HAP-1 (cell line): ENCODE measurements at regions not wholly inside any gene's neighbourhood (a gene's known extent, or its start where the extent isn't known, plus 50 kb on each side); places are given as distances from the start of the nearest gene placed in this dataset.
"Not testable (repeated sequence)": the region's sequence is repeated elsewhere in the genome, so short reads cannot be mapped to it uniquely, and the experiment has no call there.

Experiments used
- DNase-seq, 2 experiments: peaks; one replicate each; pipeline ENCODE4 v3.0.0-alpha.2; 2016 to 2020; ENCODE audit warnings: low spot score in 2 of 2
- H3K27me3 ChIP-seq: fragments of 250-450 bp; sonication (Bioruptor Pico); 2 replicates; pipeline ENCODE4 v1.5.1; 2020; ENCODE audit warnings: low read depth, mild to moderate bottlenecking, moderate library complexity
- H3K36me3 ChIP-seq: fragments of 250-450 bp; sonication (Bioruptor Pico); replicated peaks from 2 replicates; pipeline ENCODE4 v1.5.1; 2020; ENCODE audit warnings: mild to moderate bottlenecking
- H3K4me1 ChIP-seq: fragments of 250-450 bp; sonication (Bioruptor Pico); 2 replicates; pipeline ENCODE4 v1.5.1; 2020; ENCODE audit warnings: mild to moderate bottlenecking
- H3K4me3 ChIP-seq: fragments of 250-450 bp; sonication (Bioruptor Pico); 2 replicates; pipeline ENCODE4 v1.5.1; 2020; ENCODE audit warnings: mild to moderate bottlenecking, moderate library complexity
- H3K9me3 ChIP-seq: fragments of 250-450 bp; sonication (Bioruptor Pico); 2 replicates; pipeline ENCODE4 v1.5.1; 2020; ENCODE audit warnings: mild to moderate bottlenecking, moderate library complexity
- in situ Hi-C: fragments of 300-500 bp; cut with MboI; formaldehyde crosslinking; loops from 3 replicates; pipeline ENCODE4 v1.14.3; 2020; ENCODE audit warnings: low sequenced_read_pairs, inconsistent platforms, mixed read lengths

DNA sequence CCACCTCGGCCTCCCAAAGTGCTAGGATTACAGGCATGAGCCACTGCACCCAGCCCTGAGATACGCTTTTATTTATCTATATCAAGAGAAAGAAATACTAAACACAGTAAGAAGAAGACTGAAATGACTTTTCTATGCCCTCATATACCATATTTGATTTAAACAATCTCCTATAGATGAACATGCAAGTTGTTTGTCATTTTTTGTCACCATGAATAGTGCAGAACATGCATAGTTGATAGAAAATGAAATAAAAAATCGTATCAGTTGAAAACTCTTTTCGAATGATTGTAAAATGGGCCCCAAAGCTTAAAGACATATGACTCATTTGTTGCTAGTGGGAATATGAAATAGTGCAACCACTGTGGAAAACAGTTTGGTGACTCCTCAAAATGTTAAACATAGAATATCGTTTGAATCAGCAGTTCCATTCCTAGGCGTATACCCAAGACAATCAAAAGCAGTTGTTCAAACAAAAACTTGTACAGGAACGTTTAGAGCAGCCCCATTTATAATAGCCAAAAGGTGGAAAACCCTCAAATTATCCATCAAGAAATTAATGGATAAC is 61.4 kb upstream of the ANKH start:
- in situ Hi-C loops, result no loop called here
- Histone ChIP-seq H3K36me3 (no peaks in the 10 kb centered on the region), H3K27me3 (no peaks in the 10 kb centered on the region; the same call in 1 of the 2 replicates), H3K9me3 (no peaks in the 10 kb centered on the region), H3K4me1 (no peaks in the 10 kb centered on the region), H3K4me3 (no peak overlapping the region)
- no peak for DNase-seq

DNA sequence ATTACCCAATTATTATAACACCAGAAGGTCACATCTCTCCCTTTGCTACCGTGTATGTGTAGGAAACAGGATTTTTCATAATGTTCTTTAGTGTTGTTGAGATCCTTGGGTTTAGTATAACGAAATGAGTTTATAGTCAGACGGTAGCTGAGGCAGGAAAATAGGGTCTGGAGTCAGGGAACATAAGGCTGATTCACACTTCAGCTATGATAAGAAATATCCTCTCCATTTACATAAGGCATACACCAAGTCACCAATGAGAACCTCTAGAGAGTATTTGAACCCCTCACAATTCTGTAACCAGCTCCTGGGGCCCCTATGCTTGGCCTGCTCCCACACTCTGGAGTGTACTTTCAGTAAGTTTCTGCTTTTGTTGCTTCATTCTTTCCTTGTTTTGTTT is 58.9 kb upstream of the ANKH start:
- Histone ChIP-seq H3K36me3 (no peaks in the 10 kb centered on the region), H3K4me1 (no peaks in the 10 kb centered on the region), H3K4me3 (no peak overlapping the region), H3K27me3 (no peaks in the 10 kb centered on the region; the same call in 1 of the 2 replicates), H3K9me3 (no peaks in the 10 kb centered on the region)
- DNase-seq, result no peak
- in situ Hi-C loops, result no loop called here

DNA sequence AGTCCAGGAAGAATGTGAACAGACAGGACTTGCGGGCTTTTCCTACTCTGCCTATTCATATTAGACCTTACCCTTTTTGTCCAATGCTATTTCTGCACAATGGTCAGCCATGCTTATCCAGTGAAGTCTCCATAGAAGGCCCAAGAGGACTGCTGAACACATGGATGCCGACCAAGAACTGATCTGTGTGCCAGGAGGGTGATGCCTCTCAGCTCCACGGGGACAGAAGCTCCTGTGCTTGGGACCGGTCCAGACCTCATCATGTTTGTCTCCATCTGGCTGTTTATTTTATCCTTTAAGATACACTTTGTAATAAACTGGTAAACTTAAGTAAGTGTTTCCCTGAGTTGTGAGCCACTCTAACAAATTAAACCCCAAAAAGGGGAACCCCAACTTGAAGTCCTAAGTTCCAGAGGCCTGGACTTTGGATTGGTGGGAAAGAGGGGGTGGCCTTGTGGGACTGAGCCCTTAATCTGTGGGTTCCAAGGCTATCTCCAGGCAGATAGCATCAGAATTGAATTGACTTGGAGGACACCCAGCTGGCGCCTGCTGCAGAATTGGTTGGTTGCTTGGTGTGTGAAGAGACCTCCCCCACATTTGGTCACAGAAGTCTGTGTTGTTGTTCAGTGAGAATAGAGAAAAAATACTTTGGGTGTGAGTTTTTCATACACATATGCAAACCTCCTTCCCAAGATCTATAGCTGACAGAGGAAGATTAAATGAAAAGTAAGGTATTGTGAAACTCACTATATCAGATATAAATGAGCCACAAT is 57.9 kb upstream of the ANKH start:
- H3K4me3 ChIP-seq, result no peak overlapping the region
- H3K27me3 ChIP-seq, result peaks cover 5% of the 10 kb centered on the region; the same call in 1 of the 2 replicates
- no peak for DNase-seq
- in situ Hi-C loops, result no loop called here
- no peaks in the 10 kb centered on the region for H3K36me3 ChIP-seq
- no peaks in the 10 kb centered on the region for H3K9me3 ChIP-seq
- H3K4me1 ChIP-seq, result no peaks in the 10 kb centered on the region

DNA sequence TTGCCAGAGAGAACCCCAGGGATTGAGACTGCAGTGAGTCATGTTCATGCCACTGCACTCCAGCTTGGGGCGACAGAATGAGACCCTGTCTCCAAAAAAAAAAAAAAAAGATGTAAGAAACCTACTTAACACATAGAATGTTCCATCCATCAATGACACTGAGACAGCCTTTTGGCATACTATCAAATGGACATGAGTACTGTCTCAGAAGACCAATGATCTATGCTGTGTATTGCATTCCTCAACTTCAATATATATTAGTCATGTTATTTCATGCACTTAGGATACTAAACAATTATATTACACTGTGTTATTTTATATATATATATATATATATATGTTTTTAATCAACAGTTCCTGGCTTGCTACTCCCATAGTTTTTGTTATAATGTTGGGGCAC is 57.1 kb upstream of the ANKH start:
- no peak for DNase-seq

DNA sequence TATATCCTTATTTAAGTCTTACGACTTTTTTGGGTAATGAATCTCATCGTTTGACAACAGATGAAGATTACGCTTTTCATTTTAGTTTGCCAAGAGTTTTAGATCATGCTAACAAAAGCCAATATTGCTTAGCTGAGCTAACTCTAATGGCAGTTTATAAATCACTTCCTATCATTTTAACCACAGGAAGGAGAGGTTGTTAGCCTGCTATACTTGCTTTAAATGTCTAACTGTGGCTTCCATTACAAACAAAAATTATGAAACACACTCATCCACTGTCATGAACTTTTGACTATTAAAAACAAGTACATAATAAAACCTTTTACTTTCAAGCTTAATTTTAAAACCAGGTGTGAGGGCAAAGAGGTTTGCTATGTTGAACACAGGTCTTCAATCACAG is 53.7 kb upstream of the ANKH start:
- in situ Hi-C loops, result no loop called here
- DNase-seq, result no peak
- no peaks in the 10 kb centered on the region for H3K36me3 ChIP-seq
- no peaks in the 10 kb centered on the region for H3K9me3 ChIP-seq
- H3K4me3 ChIP-seq, result no peak overlapping the region
- no peaks in the 10 kb centered on the region for H3K4me1 ChIP-seq
- 0 out of 2 replicates have a peak, but pooled peaks cover 5% of the 10 kb centered on the region for H3K27me3 ChIP-seq

More for the DNA sequence above, 57.1 kb upstream of the ANKH start:
- no peaks in the 10 kb centered on the region for H3K4me1 ChIP-seq
- H3K27me3 ChIP-seq, result 0 out of 2 replicates have a peak, but pooled peaks cover 5% of the 10 kb centered on the region
- in situ Hi-C loops, result no loop called here
- H3K36me3 ChIP-seq, result no peaks in the 10 kb centered on the region
- no peak overlapping the region for H3K4me3 ChIP-seq
- no peaks in the 10 kb centered on the region for H3K9me3 ChIP-seq

DNA sequence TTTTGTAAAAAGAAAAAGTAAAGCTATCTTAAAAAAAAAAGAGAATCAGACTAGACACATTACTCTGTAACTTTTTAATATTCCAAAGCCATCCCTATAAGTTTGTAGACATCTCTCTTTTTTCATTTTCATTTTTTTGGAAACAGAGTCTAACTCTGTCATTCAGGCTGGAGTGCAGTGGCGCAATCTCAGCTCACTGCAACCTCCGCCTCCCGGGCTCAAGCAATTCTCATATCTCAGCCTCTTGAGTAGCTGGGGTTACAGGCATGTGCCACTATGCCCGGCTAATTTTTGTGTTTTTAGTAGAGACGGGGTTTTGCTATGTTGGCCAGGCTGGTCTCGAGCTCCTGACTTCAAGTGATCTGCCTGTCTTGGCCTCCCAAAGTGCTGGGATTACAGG is 51.4 kb upstream of the ANKH start:
- H3K36me3 ChIP-seq, H3K27me3 ChIP-seq, H3K4me3 ChIP-seq, DNase-seq, H3K4me1 ChIP-seq, in situ Hi-C loops, H3K9me3 ChIP-seq: not testable (repeated sequence)

DNA sequence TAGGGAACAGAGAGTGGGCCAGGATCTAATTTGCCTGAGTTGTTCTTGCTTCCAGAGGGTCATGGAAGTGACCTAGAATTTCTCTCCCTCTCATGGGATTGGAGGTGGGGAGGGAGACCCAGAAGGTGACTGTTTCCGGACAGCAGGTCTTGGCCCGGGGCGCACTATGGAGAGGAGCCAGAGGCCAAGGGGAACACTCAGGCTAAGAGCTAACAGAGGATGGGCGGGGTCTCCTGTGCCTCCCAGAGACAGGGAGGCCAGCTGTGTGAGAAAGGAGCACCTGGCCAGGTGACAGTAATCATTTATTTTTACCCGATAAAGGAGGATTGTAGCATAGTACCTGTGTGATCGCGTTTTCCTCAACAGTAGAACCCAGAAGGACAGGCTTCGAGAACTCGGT is 50.9 kb upstream of the ANKH start:
- Histone ChIP-seq H3K9me3 (no peaks in the 10 kb centered on the region), H3K36me3 (no peaks in the 10 kb centered on the region), H3K27me3 (0 out of 2 replicates have a peak, but pooled peaks cover 5% of the 10 kb centered on the region), H3K4me1 (no peaks in the 10 kb centered on the region), H3K4me3 (no peak overlapping the region)
- in situ Hi-C loops, result no loop called here
- no peak for DNase-seq
